NCI-H345 treated with DMSO at 0.1 percent for 48 hours (cell line): ENCODE measurements at regions not wholly inside any gene's neighbourhood (a gene's known extent, or its start where the extent isn't known, plus 50 kb on each side); places are given as distances from the start of the nearest gene placed in this dataset.

Experiments
- DNase-seq: peaks from one replicate; lab custom pipeline; 2025; ENCODE audit not compliant: unreplicated experiment; lab: John Stamatoyannopoulos, UW

DNA sequence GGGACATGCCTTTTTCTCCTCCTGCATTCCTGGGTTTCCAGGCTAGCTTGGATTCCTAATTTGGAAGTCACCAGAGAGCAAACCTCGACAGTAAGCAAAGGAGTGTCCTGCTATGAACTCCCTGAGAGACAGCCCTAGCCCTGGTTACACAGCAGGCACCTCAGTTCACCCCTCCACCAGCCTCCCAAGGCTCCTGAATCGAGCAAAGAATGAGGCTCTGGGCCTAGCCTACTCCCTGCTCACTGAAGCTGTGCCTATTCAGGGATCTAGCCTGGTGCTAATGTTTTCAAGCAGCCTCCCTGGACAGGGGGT lies 66.7 kb upstream of the RMDN2 start:
- DNase-seq = no peak

DNA sequence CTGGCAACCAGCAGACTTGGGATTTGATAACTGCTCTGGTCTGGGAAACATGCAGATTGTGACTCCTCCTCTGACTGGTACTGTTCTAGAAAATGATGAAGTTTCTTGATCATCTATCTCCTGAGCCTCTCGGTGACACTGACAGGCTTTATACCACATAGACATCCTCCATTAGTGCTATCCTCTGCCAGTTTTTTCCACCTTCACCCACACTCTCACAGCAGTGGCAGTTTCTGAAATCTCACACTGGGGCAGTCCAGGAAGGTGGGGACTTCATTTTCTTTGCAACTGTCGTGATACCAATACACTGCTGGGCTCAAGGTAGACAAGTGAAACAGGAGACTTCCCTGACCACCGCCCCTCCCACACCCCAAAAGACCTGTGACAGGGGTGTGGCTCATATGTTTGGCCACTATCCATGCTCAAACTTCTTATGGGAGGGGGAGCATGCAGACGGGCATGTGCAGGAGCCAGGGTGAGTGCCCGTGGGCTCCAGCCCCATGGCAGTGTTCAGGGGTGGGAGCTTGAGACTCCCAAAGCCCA lies 66.3 kb upstream of the RMDN2 start:
- DNase-seq = no peak

DNA sequence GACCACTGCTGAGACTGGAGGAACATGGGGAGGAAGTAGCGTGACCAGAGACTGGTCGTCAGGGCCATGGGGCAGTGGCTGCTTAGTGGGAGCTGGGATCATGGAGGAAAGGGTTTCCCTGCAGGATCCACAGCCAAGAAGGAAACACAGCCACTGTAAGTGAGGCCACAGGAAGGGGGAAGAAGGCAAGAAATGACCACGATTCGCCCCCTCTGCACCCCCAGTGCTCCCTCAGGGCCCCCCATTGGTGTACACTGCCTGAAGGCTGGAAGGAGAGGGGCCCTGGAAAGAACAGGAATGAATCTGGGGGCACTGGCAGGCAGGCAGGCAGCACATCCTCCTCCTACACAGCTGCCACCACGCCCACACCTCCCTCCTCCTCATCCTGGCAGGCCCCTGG lies 62.5 kb upstream of the RMDN2 start:
- no peak for DNase-seq

DNA sequence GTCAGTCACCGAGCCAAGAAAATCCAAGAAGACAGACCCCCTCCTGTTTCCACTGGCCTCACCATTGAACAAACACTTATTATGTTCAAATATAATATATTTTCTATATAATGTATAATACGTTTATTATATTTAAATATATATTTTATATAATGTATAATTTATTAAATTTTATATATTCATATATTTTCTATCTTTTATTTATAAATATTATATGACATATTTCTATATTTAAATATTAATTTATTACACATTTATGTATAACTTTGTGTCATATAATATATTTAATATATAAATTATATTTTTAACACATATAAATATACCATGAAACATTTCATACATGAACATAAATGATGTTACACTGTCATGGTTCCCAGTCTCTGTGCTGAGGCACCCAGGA lies 60.9 kb upstream of the RMDN2 start:
- DNase-seq = no peak

DNA sequence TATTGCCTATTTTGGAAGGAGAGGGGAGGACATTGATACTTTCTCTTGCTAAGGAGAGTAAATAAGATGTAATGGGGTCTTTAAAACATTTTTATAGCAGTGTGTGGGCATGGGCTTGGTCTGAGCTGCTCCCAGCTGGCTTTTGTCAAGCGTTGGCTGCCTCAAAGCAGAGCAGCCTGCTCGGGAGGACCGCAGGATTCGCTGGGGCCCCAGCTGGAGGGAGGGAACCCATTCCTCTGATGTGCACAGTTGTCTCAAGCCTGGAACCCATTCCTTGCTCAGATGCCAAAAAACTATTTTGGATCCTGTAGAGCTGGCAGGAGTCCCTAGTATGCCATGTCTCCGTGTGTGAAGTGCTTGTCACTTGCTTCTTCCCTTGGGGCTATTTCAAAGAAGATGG lies 59.4 kb upstream of the RMDN2 start:
- DNase-seq = no peak

DNA sequence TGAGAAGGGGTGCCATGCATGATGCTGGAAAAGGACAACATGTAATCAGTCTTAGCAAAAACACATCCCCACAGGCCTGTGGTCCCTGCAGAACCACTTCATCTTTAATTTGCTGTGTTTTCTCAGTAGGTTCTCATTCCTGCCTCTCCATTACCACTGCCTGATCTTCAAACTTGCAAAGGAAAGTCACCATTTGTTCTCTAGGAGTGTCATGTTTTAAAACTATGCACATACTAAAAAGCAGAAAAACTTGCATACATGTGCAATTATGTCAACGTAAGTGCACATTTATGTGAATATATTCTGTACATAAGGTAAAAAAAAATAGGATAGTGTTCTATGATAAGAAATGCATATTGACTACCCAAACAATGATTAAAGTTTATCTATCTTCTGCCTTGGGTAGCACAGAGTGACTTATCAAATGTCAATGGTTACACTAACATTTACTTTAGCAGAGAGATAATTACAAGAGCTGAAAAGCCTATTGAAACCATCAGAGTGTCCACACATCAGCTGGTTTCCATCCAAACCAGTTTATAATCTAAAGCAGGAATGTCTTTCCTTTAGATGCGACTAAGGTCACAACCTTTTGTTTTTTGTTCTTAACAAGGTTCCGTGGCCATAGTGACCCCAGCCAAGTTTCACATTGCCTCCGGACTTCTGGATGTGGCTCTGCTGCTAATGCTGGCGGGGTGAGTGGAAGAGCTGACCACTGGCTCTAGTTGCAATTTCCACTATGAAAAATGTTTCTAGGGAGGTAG lies 58.7 kb upstream of the RMDN2 start:
- no peak for DNase-seq

GRCh38 chr2:37867166-37867565 lies 57.9 kb upstream of the RMDN2 start:
- DNase-seq = no peak

- DNase-seq = no peak
Observed at GRCh38 chr2:37868866-37869265, 56.2 kb upstream of the RMDN2 start.

GRCh38 chr2:37869304-37869703 lies 55.8 kb upstream of the RMDN2 start:
- no peak for DNase-seq

DNA sequence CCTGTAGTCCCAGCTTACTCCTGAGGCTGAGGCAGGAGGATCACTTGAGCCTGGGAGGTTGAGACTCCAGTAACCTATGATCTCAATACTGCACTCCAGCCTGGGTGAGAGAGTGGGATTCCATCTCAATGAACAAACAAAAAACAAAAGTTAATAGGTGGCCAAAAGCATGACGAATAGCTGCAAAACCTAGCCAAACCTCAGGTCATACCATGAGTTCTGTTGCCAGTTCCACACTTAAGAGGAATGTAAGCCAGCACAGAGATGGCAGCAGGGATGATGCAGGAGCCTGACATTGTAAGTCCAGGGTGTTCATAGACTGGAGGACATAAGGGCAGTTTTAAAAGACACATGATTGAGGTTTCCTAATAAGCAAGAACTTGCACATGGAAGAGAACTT lies 55.3 kb upstream of the RMDN2 start:
- no peak for DNase-seq

DNA sequence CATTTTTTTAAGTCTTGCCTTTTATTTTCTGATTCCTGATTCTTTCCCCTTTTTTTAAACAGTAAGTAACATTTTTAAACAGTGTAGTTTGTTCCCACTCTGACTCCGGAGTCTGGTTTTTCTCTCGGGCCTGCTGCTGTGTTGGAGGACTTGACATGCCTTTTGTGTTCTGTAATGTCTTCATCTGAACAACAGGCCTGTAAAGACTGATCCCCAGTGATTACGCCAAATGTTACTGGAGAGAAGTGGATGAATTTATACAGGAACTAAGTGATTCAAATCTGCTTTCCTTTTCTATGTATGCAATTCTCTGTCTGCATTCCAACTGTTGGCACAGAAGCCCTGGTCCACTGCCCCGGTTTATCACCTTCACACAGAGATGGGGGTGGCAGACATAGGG lies 54.3 kb upstream of the RMDN2 start:
- DNase-seq = no peak

GRCh38 chr2:37871456-37872191 lies 53.5 kb upstream of the RMDN2 start:
- DNase-seq = no peak

DNA sequence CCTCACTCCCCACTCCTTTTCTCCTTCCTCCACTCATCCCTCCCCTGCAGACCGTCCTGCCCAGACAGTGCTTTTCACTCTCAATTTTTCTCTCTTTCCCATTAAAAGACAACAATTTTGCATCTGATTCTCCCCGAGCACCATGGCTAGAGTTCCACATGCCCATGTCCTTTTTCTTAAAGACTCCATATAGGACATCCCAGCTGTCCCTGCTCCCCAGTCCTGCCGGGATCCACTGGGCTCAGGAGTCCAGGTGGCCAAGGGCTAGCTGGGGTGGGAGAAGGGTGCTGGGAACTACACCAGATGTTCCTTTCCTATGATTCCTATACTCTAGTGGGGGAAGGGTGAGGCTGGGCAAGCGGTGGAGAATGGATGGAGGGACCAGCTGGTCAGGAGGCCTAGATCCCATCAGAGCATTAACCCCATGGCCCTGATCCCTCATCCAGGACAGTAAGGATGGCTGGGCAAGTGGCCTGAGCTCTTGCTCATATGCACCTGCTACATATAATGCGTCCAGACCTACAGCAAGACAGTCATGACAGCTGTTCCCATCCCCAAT lies 52.8 kb upstream of the RMDN2 start:
- DNase-seq = no peak

DNA sequence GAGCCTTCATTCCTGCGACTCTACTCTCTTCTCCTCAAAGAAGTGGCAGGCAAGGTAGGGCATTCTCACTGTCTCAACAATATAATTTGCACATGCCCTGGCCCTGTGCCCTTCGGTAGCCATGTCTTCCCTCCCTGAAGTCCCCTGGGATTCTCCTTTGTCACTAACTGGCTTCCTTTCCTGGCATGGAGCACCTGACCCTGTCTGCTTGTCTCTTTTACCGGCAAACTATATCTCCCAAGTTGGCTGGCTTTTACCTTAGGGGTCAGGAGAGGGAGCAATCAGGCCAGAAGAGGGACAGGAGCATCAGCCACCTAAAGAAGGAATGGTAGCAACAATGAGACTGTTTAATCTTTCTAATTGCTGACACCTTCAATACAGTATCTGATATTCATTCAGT lies 51.9 kb upstream of the RMDN2 start:
- DNase-seq = no peak

GRCh38 chr2:37873749-37874330 lies 51.2 kb upstream of the RMDN2 start:
- no peak for DNase-seq

GRCh38 chr2:37874470-37874869 lies 50.6 kb upstream of the RMDN2 start:
- DNase-seq = no peak
